Suprapubic skin (tissue), 4 donors: ENCODE measurements at regions not wholly inside any gene's neighbourhood (a gene's known extent, or its start where the extent isn't known, plus 50 kb on each side); places are given as distances from the start of the nearest gene placed in this dataset.

Experiments
- POLR2A ChIP-seq, 2 donors: fragments of 450-650 bp; IDR thresholded peaks; one replicate each; pipeline ENCODE4 v1.6.1; 2017; ENCODE audit warnings: antibody characterized with exemption in 2 of 2, mild to moderate bottlenecking in 2 of 2, moderate library complexity in 2 of 2
- POLR2AphosphoS5 ChIP-seq, 3 donors: sonication (generic); formaldehyde crosslinking; IDR thresholded peaks; one replicate each; pipeline ENCODE4 v1.6.1; 2017; ENCODE audit warnings: antibody characterized with exemption in 3 of 3
- TF ChIP-seq, protein P1 (sequence below), 2 donors: fragments of 200-600 bp in 1 of 2; fragments of 450-650 bp in 1 of 2; sonication (generic) in 1 of 2; IDR thresholded peaks; one replicate each; pipeline ENCODE4 v1.5.1; 2016 to 2019; ENCODE audit warnings: antibody characterized with exemption in 2 of 2, mild to moderate bottlenecking in 1 of 2, moderate library complexity in 1 of 2

DNA sequence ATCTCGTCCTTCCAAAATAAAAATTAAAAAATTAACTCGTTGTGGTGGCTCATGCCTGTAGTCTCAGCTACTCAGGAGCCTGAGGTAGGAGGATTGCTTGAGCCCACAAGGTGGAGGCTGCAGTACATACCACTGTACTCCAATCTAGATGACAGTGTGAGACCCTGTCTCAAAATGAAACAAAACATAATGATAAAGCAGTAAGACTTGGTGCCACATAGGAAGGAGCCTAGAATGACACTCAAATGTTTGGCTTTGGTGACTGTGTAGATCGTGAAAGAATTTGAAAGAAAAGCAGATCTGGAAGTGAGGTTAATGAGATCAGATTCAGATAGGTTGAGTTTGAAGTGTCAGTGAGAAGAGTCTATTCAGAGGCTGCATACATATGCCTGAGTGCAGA, 150.1 kb upstream of the ATP2B1 start:
- TF ChIP-seq, protein P1, sequence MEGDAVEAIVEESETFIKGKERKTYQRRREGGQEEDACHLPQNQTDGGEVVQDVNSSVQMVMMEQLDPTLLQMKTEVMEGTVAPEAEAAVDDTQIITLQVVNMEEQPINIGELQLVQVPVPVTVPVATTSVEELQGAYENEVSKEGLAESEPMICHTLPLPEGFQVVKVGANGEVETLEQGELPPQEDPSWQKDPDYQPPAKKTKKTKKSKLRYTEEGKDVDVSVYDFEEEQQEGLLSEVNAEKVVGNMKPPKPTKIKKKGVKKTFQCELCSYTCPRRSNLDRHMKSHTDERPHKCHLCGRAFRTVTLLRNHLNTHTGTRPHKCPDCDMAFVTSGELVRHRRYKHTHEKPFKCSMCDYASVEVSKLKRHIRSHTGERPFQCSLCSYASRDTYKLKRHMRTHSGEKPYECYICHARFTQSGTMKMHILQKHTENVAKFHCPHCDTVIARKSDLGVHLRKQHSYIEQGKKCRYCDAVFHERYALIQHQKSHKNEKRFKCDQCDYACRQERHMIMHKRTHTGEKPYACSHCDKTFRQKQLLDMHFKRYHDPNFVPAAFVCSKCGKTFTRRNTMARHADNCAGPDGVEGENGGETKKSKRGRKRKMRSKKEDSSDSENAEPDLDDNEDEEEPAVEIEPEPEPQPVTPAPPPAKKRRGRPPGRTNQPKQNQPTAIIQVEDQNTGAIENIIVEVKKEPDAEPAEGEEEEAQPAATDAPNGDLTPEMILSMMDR (IDR thresholded peaks at IDR 0.05), result no peak
- TF ChIP-seq POLR2AphosphoS5 (IDR thresholded peaks at IDR 0.05) (no peak), POLR2A (IDR thresholded peaks at IDR 0.05) (no peak)
